Fibroblast of villous mesenchyme (primary cell): ENCODE measurements at regions not wholly inside any gene's neighbourhood (a gene's known extent, or its start where the extent isn't known, plus 50 kb on each side); places are given as distances from the start of the nearest gene placed in this dataset.

Experiments used
- DNase-seq: peaks from one replicate; pipeline ENCODE4 v3.0.0-alpha.2; 2010; ENCODE audit warnings: low read depth
- H3K4me3 ChIP-seq: 2 replicates; pipeline ENCODE4 v1.5.1; 2011; ENCODE audit warnings: low read depth, mild to moderate bottlenecking, low read length
- TF ChIP-seq, protein P1 (sequence below): IDR thresholded peaks from 2 replicates; pipeline ENCODE4 v1.5.1; 2012; ENCODE audit warnings: low read depth, mild to moderate bottlenecking, low read length; ENCODE audit not compliant: insufficient read depth

DNA sequence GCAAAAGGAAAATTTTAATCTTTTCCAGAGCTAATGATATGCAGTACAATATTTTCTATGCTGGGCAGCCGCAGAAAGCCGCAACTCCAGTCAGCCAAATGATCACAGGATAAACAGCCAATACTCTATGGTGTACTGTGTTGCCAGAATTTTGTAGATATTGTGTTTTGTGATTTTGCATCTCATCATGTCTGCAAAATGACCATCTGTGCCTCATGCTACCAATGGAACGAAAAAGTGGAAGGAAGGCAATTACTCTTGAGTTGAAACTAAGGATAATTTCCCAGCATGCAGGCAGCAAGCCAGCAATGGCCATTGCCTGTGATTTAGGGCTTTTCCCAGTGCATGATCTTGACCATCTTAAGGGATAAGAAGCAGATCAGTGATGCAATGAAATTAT is 891.9 kb downstream of the PLOD2 start:
- no peak for DNase-seq
- TF ChIP-seq, protein P1, sequence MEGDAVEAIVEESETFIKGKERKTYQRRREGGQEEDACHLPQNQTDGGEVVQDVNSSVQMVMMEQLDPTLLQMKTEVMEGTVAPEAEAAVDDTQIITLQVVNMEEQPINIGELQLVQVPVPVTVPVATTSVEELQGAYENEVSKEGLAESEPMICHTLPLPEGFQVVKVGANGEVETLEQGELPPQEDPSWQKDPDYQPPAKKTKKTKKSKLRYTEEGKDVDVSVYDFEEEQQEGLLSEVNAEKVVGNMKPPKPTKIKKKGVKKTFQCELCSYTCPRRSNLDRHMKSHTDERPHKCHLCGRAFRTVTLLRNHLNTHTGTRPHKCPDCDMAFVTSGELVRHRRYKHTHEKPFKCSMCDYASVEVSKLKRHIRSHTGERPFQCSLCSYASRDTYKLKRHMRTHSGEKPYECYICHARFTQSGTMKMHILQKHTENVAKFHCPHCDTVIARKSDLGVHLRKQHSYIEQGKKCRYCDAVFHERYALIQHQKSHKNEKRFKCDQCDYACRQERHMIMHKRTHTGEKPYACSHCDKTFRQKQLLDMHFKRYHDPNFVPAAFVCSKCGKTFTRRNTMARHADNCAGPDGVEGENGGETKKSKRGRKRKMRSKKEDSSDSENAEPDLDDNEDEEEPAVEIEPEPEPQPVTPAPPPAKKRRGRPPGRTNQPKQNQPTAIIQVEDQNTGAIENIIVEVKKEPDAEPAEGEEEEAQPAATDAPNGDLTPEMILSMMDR, result no peak
- no peak overlapping the region for H3K4me3 ChIP-seq

DNA sequence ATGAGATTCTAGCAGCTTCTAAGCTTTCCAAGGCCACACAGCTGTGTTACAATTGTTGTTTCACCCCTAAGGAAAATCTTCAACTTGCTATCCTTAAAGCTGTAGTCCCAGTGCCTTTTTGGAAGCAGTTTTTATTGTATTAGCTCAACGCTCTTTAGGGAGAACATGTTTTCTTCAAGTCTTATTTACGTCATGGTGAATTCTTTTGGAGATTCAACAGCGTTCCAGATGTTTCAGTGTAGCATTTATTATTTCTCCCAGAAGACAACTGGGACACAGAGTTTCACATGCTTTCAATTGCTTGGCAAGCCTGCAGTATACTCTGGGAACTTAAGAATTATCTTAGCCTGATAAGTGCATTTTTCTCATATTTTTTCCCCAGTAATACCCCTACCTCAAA is 888.3 kb downstream of the PLOD2 start:
- no peak overlapping the region for H3K4me3 ChIP-seq
- peak; percentile 71 for DNase-seq
- TF ChIP-seq, protein P1, result no peak

DNA sequence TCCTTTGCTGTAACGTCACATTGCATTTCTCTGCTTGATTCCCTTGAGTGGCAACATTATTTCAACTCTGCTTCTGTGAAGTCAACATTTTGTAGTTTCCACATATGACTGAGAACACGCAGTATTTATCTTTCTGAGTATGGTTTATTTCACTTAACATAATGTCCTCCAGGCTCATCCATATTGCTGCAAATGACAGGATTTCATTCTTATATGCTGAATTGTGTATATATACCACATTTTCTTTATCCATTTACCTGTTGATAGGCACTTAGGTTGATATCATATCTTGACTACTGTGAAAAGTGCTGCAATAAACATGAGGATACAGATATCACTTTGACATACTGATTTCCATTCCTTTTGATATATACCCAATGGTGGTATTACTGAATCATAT is 878.5 kb downstream of the PLOD2 start:
- H3K4me3 ChIP-seq, result no peak overlapping the region
- TF ChIP-seq, protein P1, result no peak
- no peak for DNase-seq

DNA sequence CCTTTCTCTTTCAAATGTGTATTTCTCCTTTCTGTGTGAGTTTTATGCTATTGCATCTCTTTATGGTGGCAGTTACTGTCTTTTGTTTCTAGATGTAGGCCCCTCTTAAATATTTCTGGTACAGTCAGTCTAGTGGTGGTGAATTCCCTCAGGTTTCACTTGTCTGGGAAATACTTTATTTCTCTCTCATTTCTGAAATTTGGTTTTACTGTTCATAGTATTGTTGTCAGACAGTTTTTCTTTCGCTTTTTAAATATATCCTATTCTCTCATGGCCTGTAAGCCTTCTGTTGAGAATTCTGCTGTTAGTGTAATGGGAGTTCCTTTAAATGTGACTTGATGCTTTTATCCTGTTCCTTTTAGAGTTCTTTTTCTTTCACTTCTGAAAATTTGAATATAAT is 874.0 kb downstream of the PLOD2 start:
- no peak for DNase-seq
- H3K4me3 ChIP-seq, result no peak overlapping the region
- TF ChIP-seq, protein P1, result no peak

DNA sequence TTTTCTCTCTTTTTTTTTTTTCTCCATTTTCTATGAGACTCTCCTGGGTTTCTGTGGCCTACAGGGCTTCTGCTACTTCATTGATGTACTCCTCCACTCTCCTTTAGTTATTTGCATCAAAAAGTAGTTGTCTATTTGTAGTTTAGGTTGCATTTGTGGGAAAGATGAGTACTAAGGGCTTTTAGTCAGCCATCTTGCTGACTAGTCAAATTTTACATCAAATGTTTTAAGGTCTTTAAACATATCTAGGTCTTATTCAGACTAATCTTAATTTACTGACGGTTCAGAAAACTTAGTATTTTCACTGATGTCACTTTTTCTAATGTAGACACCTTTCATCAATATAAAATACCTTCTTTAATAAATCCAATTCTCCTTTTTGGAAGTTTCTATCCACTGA is 871.0 kb downstream of the PLOD2 start:
- no peak overlapping the region for H3K4me3 ChIP-seq
- DNase-seq, result no peak
- TF ChIP-seq, protein P1, result no peak

DNA sequence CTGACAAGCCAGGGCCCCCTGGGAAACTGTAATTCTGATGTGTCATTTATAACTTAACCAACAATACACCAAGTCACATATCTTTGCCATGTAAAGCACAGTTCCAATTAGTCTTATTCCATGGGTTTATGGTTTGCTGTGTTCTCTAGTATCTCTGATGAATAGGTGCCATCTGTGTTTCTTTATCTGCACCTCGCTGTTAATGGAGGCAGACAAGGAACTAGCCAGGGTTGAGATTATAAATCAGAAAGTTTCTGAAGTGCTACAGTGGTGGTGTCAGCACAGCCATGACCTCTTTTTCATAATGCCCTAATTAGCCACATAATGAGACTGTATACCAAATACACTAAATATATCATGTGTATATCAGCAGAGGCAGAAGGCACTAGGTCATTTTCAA is 866.4 kb downstream of the PLOD2 start:
- no peak for DNase-seq
- TF ChIP-seq, protein P1, result no peak
- no peak overlapping the region for H3K4me3 ChIP-seq

DNA sequence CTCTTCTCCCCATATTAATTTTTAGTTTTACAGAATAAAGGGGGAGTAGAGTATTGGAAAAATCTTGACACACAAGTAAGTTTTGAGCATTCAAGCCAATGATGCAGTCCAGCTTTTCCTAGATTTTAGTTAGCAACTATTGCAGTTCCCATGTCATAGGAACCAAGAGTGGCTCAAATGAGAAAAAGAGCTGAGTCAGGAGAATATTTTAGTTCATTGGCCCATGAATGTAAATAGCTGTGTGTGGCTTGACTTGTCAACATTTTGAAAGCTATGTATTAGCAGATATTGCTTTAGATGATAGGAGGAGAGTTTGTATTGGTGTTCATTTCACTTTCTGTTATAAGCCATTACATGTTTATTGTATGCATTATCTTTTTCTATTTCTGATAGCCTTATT is 853.7 kb downstream of the PLOD2 start:
- TF ChIP-seq, protein P1, result no peak
- no peak for DNase-seq
- no peak overlapping the region for H3K4me3 ChIP-seq
